ENCODE measurements at regions not wholly inside any gene's neighbourhood (a gene's known extent, or its start where the extent isn't known, plus 50 kb on each side); places are given as distances from the start of the nearest gene placed in this dataset.

GRCh38 chr5:66342341-66342880 lies 198.3 kb downstream of the SREK1 start:
- CTCF ChIA-PET (ENCODE audit: partially characterized antibody), result interaction anchor here (1.2 to 1.9 kb wide), 2 partner anchors 19 to 33 kb away, joined by 4 read pairs; no protein-coding TSS in a partner anchor
- FAIRE-seq, result no peak

More at GRCh38 chr5:66342341-66342880, 198.3 kb downstream of the SREK1 start:
- no peak overlapping the region for H3K18ac ChIP-seq (ENCODE audit: extremely low read depth, low read length)
- H4K5ac ChIP-seq (ENCODE audit: insufficient read length, low read depth, low read length), result no peak overlapping the region
- TF ChIP-seq HDAC2 (IDR thresholded peaks at IDR 0.05; ENCODE audit: borderline replicate concordance in 1 of 2, low read depth in 2 of 2, low read length in 2 of 2) (no peak), GABPA (IDR thresholded peaks at IDR 0.05; ENCODE audit: borderline replicate concordance, insufficient read depth, low read length) (no peak), TAF7 (optimal IDR thresholded peaks at IDR 0.05; ENCODE audit: borderline replicate concordance, low read depth, low read length) (no peak), CHD2 (IDR thresholded peaks at IDR 0.05; ENCODE audit: low read length) (no peak)
- no peak overlapping the region for H3K27ac ChIP-seq (ENCODE audit: low read depth, low read length)
- no peak overlapping the region for H3K9ac ChIP-seq (replicated peaks in 1 of 4; ENCODE audit: extremely low read depth in 1 of 4, low read depth in 3 of 4, low read length in 3 of 4)
- no peak overlapping the region for H4K91ac ChIP-seq (replicated peaks; ENCODE audit: insufficient read length, low read length)
- no peaks in the 10 kb centered on the region for H3K79me1 ChIP-seq (ENCODE audit: low read depth, low read length)
- no peaks in the 10 kb centered on the region for H4K20me1 ChIP-seq (replicated peaks in 1 of 2; ENCODE audit: control insufficient read depth in 1 of 2, insufficient read depth in 2 of 2, low read length in 2 of 2)
- H2BK20ac ChIP-seq (ENCODE audit: low read length), result no peak overlapping the region
- no peak overlapping the region for H3K23ac ChIP-seq (ENCODE audit: insufficient read length)
- peaks cover 0 to 3% (median 1%) of the 10 kb centered on the region in 4 experiments; a peak in 3 of 7 replicates for H3K4me1 ChIP-seq (replicated peaks in 1 of 4; ENCODE audit: control insufficient read depth in 3 of 4, insufficient read depth in 4 of 4, low read length in 3 of 4)
- H3K14ac ChIP-seq (ENCODE audit: insufficient read length), result no peak overlapping the region
- H3K4ac ChIP-seq (replicated peaks; ENCODE audit: insufficient read length, low read depth, low read length), result no peak overlapping the region
- H2BK12ac ChIP-seq (ENCODE audit: low read depth, low read length), result no peak overlapping the region
- H3K4me2 ChIP-seq (ENCODE audit: insufficient read depth in 1 of 2, low read depth in 2 of 2, low read length in 2 of 2), result no peak overlapping the region
- DNase-seq (ENCODE audit: low read depth in 1 of 2, low spot score in 2 of 2), result no peak
- H2AK5ac ChIP-seq (ENCODE audit: low read depth, low read length), result no peak overlapping the region
- H2BK15ac ChIP-seq (ENCODE audit: low read length), result no peak overlapping the region
- H3K27me3 ChIP-seq (replicated peaks in 1 of 4; ENCODE audit: control insufficient read depth in 3 of 4, extremely low read depth in 1 of 4, insufficient read depth in 3 of 4, low read length in 3 of 4), result no peaks in the 10 kb centered on the region
- H2BK5ac ChIP-seq (ENCODE audit: low read depth, low read length), result no peak overlapping the region
- H2BK120ac ChIP-seq (replicated peaks; ENCODE audit: low read depth, low read length), result no peak overlapping the region
- no peaks in the 10 kb centered on the region for H3K9me3 ChIP-seq (ENCODE audit: insufficient read depth in 2 of 2, low read depth in 1 of 2, low read length in 1 of 2)
- no peak overlapping the region for H2AFZ ChIP-seq (ENCODE audit: low read length)
- no peak overlapping the region for H3K56ac ChIP-seq (replicated peaks; ENCODE audit: insufficient read length, low read depth, low read length)
- H3K79me2 ChIP-seq (ENCODE audit: control insufficient read depth in 1 of 2, insufficient read depth in 2 of 2, low read length in 2 of 2), result no peaks in the 10 kb centered on the region
- no peak overlapping the region for H3K4me3 ChIP-seq (ENCODE audit: extremely low read depth in 1 of 4, insufficient read depth in 2 of 4, low read depth in 3 of 4, low read length in 4 of 4)
- H4K8ac ChIP-seq (ENCODE audit: extremely low read depth, insufficient read depth, low read length), result no peak overlapping the region
- no peaks in the 10 kb centered on the region for H3K23me2 ChIP-seq (ENCODE audit: low read depth, low read length)
- POLR2A ChIA-PET (ENCODE audit: partially characterized antibody), result no interaction called here
- no peaks in the 10 kb centered on the region for H3K36me3 ChIP-seq (ENCODE audit: control insufficient read depth in 2 of 4, insufficient read depth in 4 of 4, low read length in 3 of 4)
